OCI-LY7 (cell line): ENCODE measurements at regions not wholly inside any gene's neighbourhood (a gene's known extent, or its start where the extent isn't known, plus 50 kb on each side); places are given as distances from the start of the nearest gene placed in this dataset.
"Not testable (repeated sequence)": the region's sequence is repeated elsewhere in the genome, so short reads cannot be mapped to it uniquely, and the experiment has no call there.

ENCODE experiments used
- EZH2phosphoT487 ChIP-seq: fragments of 200-600 bp; sonication (generic); IDR thresholded peaks from 2 replicates; pipeline ENCODE4 v1.6.1; 2018; ENCODE audit warnings: low read depth, borderline replicate concordance, mild to moderate bottlenecking, mixed run types, antibody characterized with exemption, low read length, moderate library complexity, mixed read lengths
- TF ChIP-seq, protein P1 (sequence below): fragments of 200-600 bp; sonication (generic); conservative IDR thresholded peaks from 2 replicates; pipeline ENCODE4 v1.5.1; 2014; ENCODE audit warnings: mild to moderate bottlenecking, antibody characterized with exemption, low read length, moderate library complexity, mixed read lengths

DNA sequence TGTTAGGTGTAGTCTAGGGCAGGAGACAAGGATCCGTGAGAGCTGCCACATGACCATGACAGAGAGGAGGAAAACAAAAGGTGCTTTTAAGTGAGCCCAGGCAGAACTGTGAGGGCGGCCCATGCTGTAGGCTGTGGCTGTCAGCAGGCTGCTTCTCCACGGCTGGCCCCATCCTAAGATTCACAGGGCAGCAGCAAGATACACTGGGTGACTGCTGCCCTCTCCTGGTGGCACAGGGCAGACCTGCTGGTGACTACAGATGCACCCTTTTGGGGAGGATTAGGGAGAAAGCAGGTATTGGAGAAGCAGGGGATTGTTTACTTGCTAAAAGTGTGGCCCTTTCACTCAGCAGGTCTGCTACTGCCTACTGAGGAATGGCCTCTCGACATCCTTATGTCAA lies 112.2 kb upstream of the CCZ1B start:
- TF ChIP-seq, protein P1, sequence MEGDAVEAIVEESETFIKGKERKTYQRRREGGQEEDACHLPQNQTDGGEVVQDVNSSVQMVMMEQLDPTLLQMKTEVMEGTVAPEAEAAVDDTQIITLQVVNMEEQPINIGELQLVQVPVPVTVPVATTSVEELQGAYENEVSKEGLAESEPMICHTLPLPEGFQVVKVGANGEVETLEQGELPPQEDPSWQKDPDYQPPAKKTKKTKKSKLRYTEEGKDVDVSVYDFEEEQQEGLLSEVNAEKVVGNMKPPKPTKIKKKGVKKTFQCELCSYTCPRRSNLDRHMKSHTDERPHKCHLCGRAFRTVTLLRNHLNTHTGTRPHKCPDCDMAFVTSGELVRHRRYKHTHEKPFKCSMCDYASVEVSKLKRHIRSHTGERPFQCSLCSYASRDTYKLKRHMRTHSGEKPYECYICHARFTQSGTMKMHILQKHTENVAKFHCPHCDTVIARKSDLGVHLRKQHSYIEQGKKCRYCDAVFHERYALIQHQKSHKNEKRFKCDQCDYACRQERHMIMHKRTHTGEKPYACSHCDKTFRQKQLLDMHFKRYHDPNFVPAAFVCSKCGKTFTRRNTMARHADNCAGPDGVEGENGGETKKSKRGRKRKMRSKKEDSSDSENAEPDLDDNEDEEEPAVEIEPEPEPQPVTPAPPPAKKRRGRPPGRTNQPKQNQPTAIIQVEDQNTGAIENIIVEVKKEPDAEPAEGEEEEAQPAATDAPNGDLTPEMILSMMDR: peak; percentile 61
- TF ChIP-seq EZH2phosphoT487: not testable (repeated sequence)
